HuH-7 (cell line): ENCODE measurements at regions not wholly inside any gene's neighbourhood (a gene's known extent, or its start where the extent isn't known, plus 50 kb on each side); places are given as distances from the start of the nearest gene placed in this dataset.

Experiments used
- DNase-seq: peaks from one replicate; pipeline ENCODE4 v3.0.0; 2011; ENCODE audit warnings: low spot score

- DNase-seq, result no peak
Measured at GRCh38 chr3:65231544-65231943, 543.7 kb upstream of the ADAMTS9 start.

GRCh38 chr3:65230261-65231139, 542.7 kb upstream of the ADAMTS9 start:
- DNase-seq, result no peak

GRCh38 chr3:65226287-65226686, 538.5 kb upstream of the ADAMTS9 start:
- no peak for DNase-seq

DNA sequence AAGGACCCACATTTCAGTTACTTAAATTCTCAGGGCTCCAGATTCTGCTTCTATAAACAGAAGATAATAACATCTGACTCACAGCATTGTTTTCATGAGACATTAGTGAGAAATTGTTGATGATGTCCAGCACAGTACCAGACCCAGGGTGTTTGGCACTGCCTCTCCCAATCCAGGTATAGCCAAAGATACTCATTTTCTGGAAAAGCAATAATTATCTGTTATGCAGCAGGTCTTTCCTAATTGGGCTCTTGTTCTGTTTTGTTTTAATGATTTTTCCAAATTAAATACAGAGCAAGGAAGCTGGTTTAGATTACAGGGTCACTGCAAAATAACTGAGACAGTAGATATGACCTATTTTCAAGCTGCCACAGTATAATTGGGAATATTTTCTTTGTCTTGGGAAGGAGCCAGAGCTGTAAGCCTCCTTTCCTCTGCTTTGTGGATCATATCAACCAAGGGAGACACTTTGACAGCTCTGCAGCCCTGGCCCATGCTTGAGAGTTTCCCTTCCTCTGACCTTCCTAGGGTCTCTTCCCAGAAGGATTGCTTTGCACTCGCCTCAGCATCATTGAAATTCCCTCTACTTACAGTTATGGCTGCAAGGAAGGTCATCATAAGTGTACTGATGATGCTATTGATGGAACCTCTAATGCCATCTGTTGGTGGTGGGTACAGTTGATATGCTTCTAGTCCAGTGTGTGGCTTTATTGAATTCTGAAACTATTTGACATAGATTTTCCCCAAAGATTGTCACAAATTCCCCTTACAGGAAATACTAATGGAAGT, 522.4 kb upstream of the ADAMTS9 start:
- no peak for DNase-seq

DNA sequence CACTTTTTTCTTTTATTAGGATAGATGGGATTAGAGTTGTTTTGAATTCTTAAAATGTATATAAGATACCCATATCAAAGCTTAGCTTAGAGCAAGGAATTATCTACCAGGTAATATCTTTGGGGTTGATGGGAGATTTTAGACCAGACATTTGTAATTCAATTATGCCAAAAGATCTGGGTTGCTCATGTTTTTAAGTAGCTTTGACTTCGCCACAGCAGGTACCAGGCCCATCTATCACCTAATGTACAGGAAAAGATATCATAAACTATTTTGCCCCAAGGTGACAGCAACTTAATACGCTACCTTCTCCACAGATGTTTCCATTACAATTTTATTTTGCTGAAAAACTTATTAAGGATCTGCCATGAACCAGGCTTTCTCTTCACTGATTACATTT, 514.6 kb upstream of the ADAMTS9 start:
- no peak for DNase-seq

DNA sequence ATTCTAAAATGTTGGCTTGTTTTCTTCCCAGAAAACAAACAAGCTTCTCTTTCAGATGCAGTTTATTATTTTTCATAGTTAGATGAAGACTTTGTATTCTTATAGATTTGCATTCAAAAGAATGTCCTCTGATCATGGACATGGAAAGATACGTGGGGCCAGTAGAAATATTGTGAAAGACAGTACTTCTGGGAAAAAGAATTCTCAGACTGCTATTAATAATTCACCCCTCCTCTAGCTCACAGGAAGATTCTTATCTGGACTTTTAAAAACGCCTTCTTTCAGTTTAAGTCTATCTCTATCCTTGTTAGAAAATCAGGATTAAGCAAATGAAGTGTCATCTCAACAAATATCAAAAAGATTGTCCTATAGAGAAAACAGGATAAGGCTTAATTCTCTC, 514.1 kb upstream of the ADAMTS9 start:
- no peak for DNase-seq

DNA sequence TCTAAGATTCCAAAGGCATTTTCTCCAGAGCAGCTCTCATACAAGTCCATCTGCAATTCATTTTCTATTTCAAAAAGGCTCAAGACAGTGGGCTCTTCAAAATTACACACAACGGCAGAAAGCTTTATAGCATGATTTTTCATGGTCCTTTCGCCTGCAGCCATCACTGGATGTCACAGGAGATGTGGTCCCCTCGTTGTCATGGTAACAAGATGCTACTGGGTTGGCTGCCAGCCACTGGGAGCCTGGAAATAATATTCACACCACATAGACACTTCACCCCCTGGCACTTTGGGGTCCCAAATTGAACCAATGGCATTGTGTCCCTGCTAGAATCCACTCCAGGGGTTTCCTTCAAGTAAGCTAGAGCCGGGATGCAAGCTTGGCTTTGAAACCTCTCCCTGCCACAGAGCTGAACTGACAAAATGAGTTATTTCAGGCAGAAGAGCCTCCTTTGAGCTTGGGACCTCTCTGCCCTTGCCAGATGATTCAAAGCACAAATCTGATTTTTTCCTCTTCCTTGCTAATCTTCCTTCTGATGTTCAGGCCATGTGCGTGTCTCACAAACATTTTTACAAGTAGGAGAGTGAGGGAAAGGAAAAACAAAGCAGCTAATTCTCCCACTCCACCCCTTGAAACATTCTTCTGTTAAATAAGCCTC, 512.6 kb upstream of the ADAMTS9 start:
- DNase-seq, result no peak

DNA sequence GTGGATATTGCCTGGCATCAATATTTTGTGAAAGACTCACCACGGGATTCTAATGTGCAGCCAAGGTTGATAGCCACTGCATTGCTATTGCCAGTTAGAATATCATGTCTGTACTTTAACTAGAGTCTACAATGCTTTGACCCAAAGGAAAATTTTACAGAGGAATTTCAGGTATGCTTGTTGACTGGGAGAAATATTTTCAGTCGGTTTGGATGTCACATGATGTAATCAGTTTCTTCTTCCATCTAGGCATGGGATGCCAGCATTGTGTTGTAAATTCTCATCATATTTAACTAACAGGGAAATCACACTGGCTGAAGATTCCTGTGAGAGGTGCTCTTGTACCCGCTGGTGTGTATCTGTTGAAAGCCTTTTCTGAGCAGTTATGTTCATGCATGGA, 508.9 kb upstream of the ADAMTS9 start:
- no peak for DNase-seq

- DNase-seq, result no peak
Measured at GRCh38 chr3:65195211-65196006, 507.6 kb upstream of the ADAMTS9 start.

- DNase-seq, result no peak
Measured at GRCh38 chr3:65194744-65195143, 506.9 kb upstream of the ADAMTS9 start.

DNA sequence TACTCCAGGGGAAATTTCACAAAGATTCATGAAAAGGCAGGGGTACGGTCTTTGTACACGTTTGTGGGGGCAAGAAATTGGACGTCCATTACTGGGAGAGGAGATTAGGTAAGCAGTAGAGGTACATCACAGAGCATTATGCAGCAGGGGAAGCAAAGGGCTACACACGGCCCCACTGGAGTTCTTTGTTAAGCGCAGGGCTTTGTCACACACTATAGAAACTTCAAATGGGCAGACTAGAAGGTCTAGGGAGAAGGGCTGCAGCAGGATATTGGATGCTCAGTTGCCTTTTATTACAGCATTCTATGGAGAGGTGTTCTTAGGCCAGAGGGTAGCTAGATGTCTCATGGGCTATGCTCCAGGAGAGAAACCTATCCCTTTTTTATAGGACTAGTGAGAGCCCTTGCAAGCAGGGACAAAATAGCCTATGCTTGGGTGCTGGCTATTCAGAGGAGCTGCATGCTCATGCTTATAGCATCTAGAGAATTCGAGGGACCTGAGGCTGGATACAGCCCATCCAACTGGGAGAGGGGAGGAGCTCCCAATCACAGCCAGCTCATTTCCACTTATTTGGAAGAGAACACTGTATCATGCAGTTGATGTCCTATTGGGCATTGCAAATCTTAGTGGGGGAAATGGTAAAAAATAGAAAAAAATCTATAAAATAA, 506.4 kb upstream of the ADAMTS9 start:
- DNase-seq, result no peak

GRCh38 chr3:65193531-65193930, 505.7 kb upstream of the ADAMTS9 start:
- DNase-seq, result no peak

- no peak for DNase-seq
Measured at GRCh38 chr3:65190111-65190510, 502.3 kb upstream of the ADAMTS9 start.

DNA sequence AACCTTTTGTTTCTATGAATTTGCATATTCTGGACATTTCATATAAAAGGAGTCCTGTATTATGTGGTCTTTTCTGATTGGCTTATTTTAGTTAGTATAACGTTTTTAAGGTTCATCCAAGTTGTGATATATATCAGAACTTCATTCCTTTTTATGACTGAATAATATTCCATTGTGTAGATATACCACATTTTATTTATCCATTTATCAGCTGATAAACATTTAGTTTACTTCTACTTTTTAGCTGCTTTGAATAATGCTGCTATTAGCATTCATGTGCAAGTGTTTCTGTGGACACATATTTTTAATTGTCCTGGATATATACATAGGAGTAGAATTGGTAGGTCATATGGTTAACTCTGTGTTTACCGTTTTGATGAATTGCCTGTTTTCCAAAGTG, 498.5 kb upstream of the ADAMTS9 start:
- DNase-seq, result no peak

- no peak for DNase-seq
Measured at GRCh38 chr3:65182682-65183081, 494.9 kb upstream of the ADAMTS9 start.

DNA sequence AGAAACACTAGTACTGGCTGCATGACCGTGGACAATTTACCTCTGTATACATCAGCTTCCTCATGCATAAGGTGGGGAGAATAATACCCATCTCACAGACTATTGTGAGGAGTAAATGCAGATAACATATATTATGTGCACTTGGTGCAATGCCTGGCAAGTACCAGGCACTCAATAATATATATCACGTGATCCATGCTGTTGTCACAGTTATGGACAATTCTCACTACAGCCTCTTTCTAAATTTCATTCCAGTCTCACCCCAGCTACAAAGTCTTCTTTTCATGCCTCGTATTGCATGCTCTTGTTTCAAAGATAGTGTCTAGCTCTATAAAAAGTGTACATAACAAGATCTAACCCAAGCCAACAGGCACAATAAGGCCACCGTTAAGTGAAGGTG, 494.3 kb upstream of the ADAMTS9 start:
- no peak for DNase-seq

GRCh38 chr3:65181391-65181871, 493.6 kb upstream of the ADAMTS9 start:
- DNase-seq, result no peak

GRCh38 chr3:65178703-65179102, 490.9 kb upstream of the ADAMTS9 start:
- DNase-seq, result no peak

DNA sequence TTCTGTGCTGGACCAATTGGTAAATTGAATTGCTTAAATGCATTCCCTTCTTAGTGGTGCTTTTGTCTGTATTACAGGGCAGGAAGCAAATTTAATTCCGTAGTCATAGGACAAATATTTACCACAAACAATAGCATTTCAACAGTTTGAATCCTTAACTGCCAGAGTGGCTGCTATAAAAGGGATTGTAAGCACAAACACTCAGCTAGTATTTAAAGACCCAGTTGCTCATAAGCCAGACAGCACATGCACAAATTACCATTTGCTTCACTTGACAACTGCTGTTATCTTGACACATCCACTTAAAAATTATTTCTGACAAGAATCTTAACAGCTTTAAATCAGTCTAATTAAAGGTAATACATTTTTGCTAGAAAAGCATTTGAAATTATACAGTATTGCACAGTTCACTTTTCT, 490.2 kb upstream of the ADAMTS9 start:
- no peak for DNase-seq

DNA sequence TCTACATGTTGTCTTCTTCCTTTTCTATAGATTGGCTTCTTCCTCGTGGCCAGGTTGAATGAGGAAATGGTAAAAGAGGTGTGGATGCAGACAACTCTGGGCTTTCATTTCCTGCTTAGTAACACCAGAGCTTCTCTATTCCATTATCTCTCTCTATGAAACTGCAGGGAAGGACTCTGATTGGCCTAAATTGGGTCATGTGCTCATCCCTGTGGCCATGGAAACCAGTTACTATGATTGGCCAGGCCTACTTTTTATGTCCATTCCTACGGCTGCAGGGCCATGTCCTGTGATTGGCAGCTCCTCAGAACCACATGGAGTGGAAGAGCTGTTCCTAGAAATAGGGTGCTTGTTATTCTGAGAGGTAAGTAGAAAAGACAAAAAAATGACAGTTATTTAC, 486.9 kb upstream of the ADAMTS9 start:
- DNase-seq, result no peak

GRCh38 chr3:65173841-65174240, 486.0 kb upstream of the ADAMTS9 start:
- DNase-seq, result no peak
